ENCODE measurements at regions not wholly inside any gene's neighbourhood (a gene's known extent, or its start where the extent isn't known, plus 50 kb on each side); places are given as distances from the start of the nearest gene placed in this dataset.

GRCh38 chr7:47658886-47659635, 77.2 kb upstream of the TNS3 start:
- no peak for TF ChIP-seq CTCF (IDR thresholded peaks at IDR 0.05; ENCODE audit: insufficient read depth, low read length, poor library complexity, severe bottlenecking)
- no peak for TF ChIP-seq EZH2phosphoT487 (conservative IDR thresholded peaks at IDR 0.05; ENCODE audit: low read length)
- H3K27ac ChIP-seq (ENCODE audit: low read depth, low read length) = no peak overlapping the region
- no peaks in the 10 kb centered on the region for H3K27me3 ChIP-seq (ENCODE audit: low read length)
- H4K20me1 ChIP-seq (ENCODE audit: low read depth, low read length) = no peaks in the 10 kb centered on the region
- H3K36me3 ChIP-seq (ENCODE audit: low read length) = no peaks in the 10 kb centered on the region
- no peaks in the 10 kb centered on the region for H3K79me2 ChIP-seq (ENCODE audit: insufficient read depth, low read length)
- no peak overlapping the region for H2AFZ ChIP-seq (ENCODE audit: low read depth, low read length, severe bottlenecking)
- H3K4me2 ChIP-seq (ENCODE audit: low read depth, low read length, poor library complexity, severe bottlenecking) = no peak overlapping the region
- no peaks in the 10 kb centered on the region for H3F3A ChIP-seq (ENCODE audit: insufficient read depth)
- H3K9me3 ChIP-seq (ENCODE audit: insufficient read depth, low read length) = no peaks in the 10 kb centered on the region
- no peak overlapping the region for H3K4me3 ChIP-seq (ENCODE audit: insufficient read depth, low read length, poor library complexity, severe bottlenecking)
- H3K9ac ChIP-seq (ENCODE audit: low read length) = no peak overlapping the region
- no peaks in the 10 kb centered on the region for H3K9me2 ChIP-seq (replicated peaks; ENCODE audit: insufficient read depth, low read length)

- Histone ChIP-seq H3K79me2 (ENCODE audit: insufficient read depth, low read length) (no peaks in the 10 kb centered on the region), H3K4me3 (ENCODE audit: insufficient read depth, low read length, poor library complexity, severe bottlenecking) (no peak overlapping the region), H3K9ac (ENCODE audit: low read length) (no peak overlapping the region), H3K9me3 (ENCODE audit: insufficient read depth, low read length) (no peaks in the 10 kb centered on the region), H3K27me3 (ENCODE audit: low read length) (no peaks in the 10 kb centered on the region), H3K36me3 (ENCODE audit: low read length) (no peaks in the 10 kb centered on the region), H2AFZ (ENCODE audit: low read depth, low read length, severe bottlenecking) (no peak overlapping the region), H3K4me2 (ENCODE audit: low read depth, low read length, poor library complexity, severe bottlenecking) (no peak overlapping the region), H3K27ac (ENCODE audit: low read depth, low read length) (no peak overlapping the region), H3K9me2 (replicated peaks; ENCODE audit: insufficient read depth, low read length) (no peaks in the 10 kb centered on the region), H3F3A (ENCODE audit: insufficient read depth) (no peaks in the 10 kb centered on the region), H4K20me1 (ENCODE audit: low read depth, low read length) (no peaks in the 10 kb centered on the region)
- TF ChIP-seq CTCF (IDR thresholded peaks at IDR 0.05; ENCODE audit: insufficient read depth, low read length, poor library complexity, severe bottlenecking) (no peak), EZH2phosphoT487 (conservative IDR thresholded peaks at IDR 0.05; ENCODE audit: low read length) (no peak)
These were observed 75.2 kb upstream of the TNS3 start for GRCh38 chr7:47657126-47657525.

GRCh38 chr7:47654672-47655298, 72.9 kb upstream of the TNS3 start:
- H3K9ac ChIP-seq (ENCODE audit: low read length) = no peak overlapping the region
- no peaks in the 10 kb centered on the region for H3K9me3 ChIP-seq (ENCODE audit: insufficient read depth, low read length)
- H4K20me1 ChIP-seq (ENCODE audit: low read depth, low read length) = no peaks in the 10 kb centered on the region
- H3K27me3 ChIP-seq (ENCODE audit: low read length) = no peaks in the 10 kb centered on the region
- no peaks in the 10 kb centered on the region for H3F3A ChIP-seq (ENCODE audit: insufficient read depth)
- no peak overlapping the region for H2AFZ ChIP-seq (ENCODE audit: low read depth, low read length, severe bottlenecking)
- no peaks in the 10 kb centered on the region for H3K36me3 ChIP-seq (ENCODE audit: low read length)
- no peaks in the 10 kb centered on the region for H3K79me2 ChIP-seq (ENCODE audit: insufficient read depth, low read length)
- no peaks in the 10 kb centered on the region for H3K9me2 ChIP-seq (replicated peaks; ENCODE audit: insufficient read depth, low read length)
- TF ChIP-seq CTCF (IDR thresholded peaks at IDR 0.05; ENCODE audit: insufficient read depth, low read length, poor library complexity, severe bottlenecking) = no peak
- TF ChIP-seq EZH2phosphoT487 (conservative IDR thresholded peaks at IDR 0.05; ENCODE audit: low read length) = no peak
- H3K4me2 ChIP-seq (ENCODE audit: low read depth, low read length, poor library complexity, severe bottlenecking) = no peak overlapping the region
- H3K27ac ChIP-seq (ENCODE audit: low read depth, low read length) = no peak overlapping the region
- H3K4me3 ChIP-seq (ENCODE audit: insufficient read depth, low read length, poor library complexity, severe bottlenecking) = no peak overlapping the region

Measured in SU-DHL-6 (cell line).